Suprapubic skin (tissue), 4 donors: ENCODE measurements at regions not wholly inside any gene's neighbourhood (a gene's known extent, or its start where the extent isn't known, plus 50 kb on each side); places are given as distances from the start of the nearest gene placed in this dataset.

Source experiments
- DNase-seq, 2 donors: peaks; one replicate each; pipeline ENCODE4 v3.0.0-alpha.2; 2019; ENCODE audit warnings: low spot score in 2 of 2
- H3K27ac ChIP-seq: fragments of 200-600 bp; sonication (generic); one replicate; pipeline ENCODE4 v1.5.1; 2019
- H3K27me3 ChIP-seq: fragments of 200-600 bp; sonication (generic); one replicate; pipeline ENCODE4 v1.5.1; 2019
- H3K36me3 ChIP-seq: fragments of 200-600 bp; sonication (generic); one replicate; pipeline ENCODE4 v1.5.1; 2019
- H3K4me1 ChIP-seq: fragments of 200-600 bp; sonication (generic); one replicate; pipeline ENCODE4 v1.5.1; 2019
- H3K4me3 ChIP-seq: fragments of 200-600 bp; sonication (generic); one replicate; pipeline ENCODE4 v1.5.1; 2019; ENCODE audit warnings: mild to moderate bottlenecking
- H3K9me3 ChIP-seq: fragments of 200-600 bp; sonication (generic); one replicate; pipeline ENCODE4 v1.5.1; 2019
- CTCF ChIP-seq, 2 donors: fragments of 200-600 bp in 1 of 2; fragments of 450-650 bp in 1 of 2; sonication (generic) in 1 of 2; IDR thresholded peaks; one replicate each; pipeline ENCODE4 v1.5.1; 2016 to 2019; ENCODE audit warnings: antibody characterized with exemption in 2 of 2, mild to moderate bottlenecking in 1 of 2, moderate library complexity in 1 of 2
- EP300 ChIP-seq: sonication (generic); formaldehyde crosslinking; IDR thresholded peaks from one replicate; pipeline ENCODE4 v1.6.1; 2017; ENCODE audit warnings: antibody characterized with exemption
- POLR2A ChIP-seq, 2 donors: fragments of 450-650 bp; IDR thresholded peaks; one replicate each; pipeline ENCODE4 v1.6.1; 2017; ENCODE audit warnings: antibody characterized with exemption in 2 of 2, mild to moderate bottlenecking in 2 of 2, moderate library complexity in 2 of 2
- POLR2AphosphoS5 ChIP-seq, 3 donors: sonication (generic); formaldehyde crosslinking; IDR thresholded peaks; one replicate each; pipeline ENCODE4 v1.6.1; 2017; ENCODE audit warnings: antibody characterized with exemption in 3 of 3
- WGBS: methylation state at CpG from one replicate; pipeline ENCODE4 v1.1.5; 2018; 5-methylcytosine and 5-hydroxymethylcytosine counted together

GRCh38 chr2:181289698-181290097 lies 167.5 kb upstream of the ITGA4 start:
- 94% methylated on average over 3 of the region's 3 CpGs for whole genome bisulfite sequencing
- Histone ChIP-seq H3K4me3 (no peak overlapping the region), H3K27me3 (no peaks in the 10 kb centered on the region), H3K27ac (no peak overlapping the region), H3K4me1 (no peaks in the 10 kb centered on the region), H3K36me3 (no peaks in the 10 kb centered on the region), H3K9me3 (no peaks in the 10 kb centered on the region)
- TF ChIP-seq EP300, result no peak
- TF ChIP-seq POLR2AphosphoS5 (IDR thresholded peaks at IDR 0.05), result no peak
- TF ChIP-seq POLR2A (IDR thresholded peaks at IDR 0.05), result no peak
- no peak for TF ChIP-seq CTCF (IDR thresholded peaks at IDR 0.05)
- DNase-seq, result no peak

- TF ChIP-seq POLR2AphosphoS5 (IDR thresholded peaks at IDR 0.05), result no peak
- no peak for TF ChIP-seq POLR2A (IDR thresholded peaks at IDR 0.05)
- no peak for TF ChIP-seq CTCF (IDR thresholded peaks at IDR 0.05)
- TF ChIP-seq EP300, result no peak
- Histone ChIP-seq H3K4me1 (no peaks in the 10 kb centered on the region), H3K4me3 (no peak overlapping the region), H3K36me3 (no peaks in the 10 kb centered on the region), H3K27ac (no peak overlapping the region), H3K9me3 (no peaks in the 10 kb centered on the region), H3K27me3 (no peaks in the 10 kb centered on the region)
- WGBS, result 73% methylated on average over 1 of the region's 1 CpG
- no peak for DNase-seq
Observed at GRCh38 chr2:181290182-181290581, 167.0 kb upstream of the ITGA4 start.

- Histone ChIP-seq H3K9me3 (no peaks in the 10 kb centered on the region), H3K27me3 (no peaks in the 10 kb centered on the region), H3K27ac (no peak overlapping the region), H3K4me3 (no peak overlapping the region), H3K36me3 (no peaks in the 10 kb centered on the region), H3K4me1 (no peaks in the 10 kb centered on the region)
- no peak for DNase-seq
- TF ChIP-seq CTCF (IDR thresholded peaks at IDR 0.05), result no peak
- no peak for TF ChIP-seq EP300
- no peak for TF ChIP-seq POLR2AphosphoS5 (IDR thresholded peaks at IDR 0.05)
- TF ChIP-seq POLR2A (IDR thresholded peaks at IDR 0.05), result no peak
- 56% methylated on average over 1 of the region's 1 CpG for WGBS
Observed at GRCh38 chr2:181294979-181295378, 162.2 kb upstream of the ITGA4 start.

- no peak for DNase-seq
- Histone ChIP-seq H3K27me3 (no peaks in the 10 kb centered on the region), H3K36me3 (no peaks in the 10 kb centered on the region), H3K4me3 (no peak overlapping the region), H3K4me1 (no peaks in the 10 kb centered on the region), H3K9me3 (no peaks in the 10 kb centered on the region), H3K27ac (no peak overlapping the region)
- 75% methylated on average over 5 of the region's 5 CpGs for WGBS
- TF ChIP-seq CTCF (IDR thresholded peaks at IDR 0.05) (no peak), POLR2AphosphoS5 (IDR thresholded peaks at IDR 0.05) (no peak), EP300 (no peak)
Observed at GRCh38 chr2:181300600-181301291, 156.4 kb upstream of the ITGA4 start.

GRCh38 chr2:181304011-181304844 lies 153.0 kb upstream of the ITGA4 start:
- no peaks in the 10 kb centered on the region for H3K4me1 ChIP-seq
- no peak overlapping the region for H3K4me3 ChIP-seq
- no peaks in the 10 kb centered on the region for H3K27me3 ChIP-seq
- no peak for DNase-seq
- H3K9me3 ChIP-seq, result no peaks in the 10 kb centered on the region
- WGBS, result 79% methylated on average over 5 of the region's 5 CpGs
- no peaks in the 10 kb centered on the region for H3K36me3 ChIP-seq
- no peak overlapping the region for H3K27ac ChIP-seq
- TF ChIP-seq CTCF (IDR thresholded peaks at IDR 0.05), result no peak
- TF ChIP-seq POLR2A (IDR thresholded peaks at IDR 0.05), result no peak
- TF ChIP-seq POLR2AphosphoS5 (IDR thresholded peaks at IDR 0.05), result no peak
- TF ChIP-seq EP300, result no peak
